SK-N-SH treated with all-trans-retinoic acid at 6 μM for 48 hours (cell line): ENCODE measurements at regions not wholly inside any gene's neighbourhood (a gene's known extent, or its start where the extent isn't known, plus 50 kb on each side); places are given as distances from the start of the nearest gene placed in this dataset.

Experiments
- ATAC-seq: fragments of 200-7000 bp; cut with Tn5 transposase; 3 replicates; pipeline ENCODE4 v1.9.1; 2020; ENCODE audit warnings: mild to moderate bottlenecking, moderate library complexity
- ARNTL ChIP-seq: fragments of 450-650 bp; formaldehyde crosslinking; IDR thresholded peaks from 2 replicates; pipeline ENCODE4 v1.5.0; 2020; ENCODE audit warnings: low read depth, mild to moderate bottlenecking, moderate library complexity, borderline replicate concordance
- BACH2 ChIP-seq: fragments of 250-450 bp; sonication (Bioruptor Pico); IDR thresholded peaks from 2 replicates; pipeline ENCODE4 v1.9.0; 2021; ENCODE audit warnings: mild to moderate bottlenecking, borderline replicate concordance
- CSDC2 ChIP-seq: fragments of 250-450 bp; sonication (Bioruptor Pico); IDR thresholded peaks from 2 replicates; pipeline ENCODE4 v1.5.0; 2020; ENCODE audit warnings: mild to moderate bottlenecking, moderate library complexity
- ESRRG ChIP-seq: fragments of 250-450 bp; sonication (Bioruptor Pico); IDR thresholded peaks from 2 replicates; pipeline ENCODE4 v1.6.1; 2021; ENCODE audit warnings: mild to moderate bottlenecking
- GLIS3 ChIP-seq: fragments of 250-450 bp; sonication (Bioruptor Pico); IDR thresholded peaks from 2 replicates; pipeline ENCODE4 v1.5.0; 2020; ENCODE audit warnings: mild to moderate bottlenecking, moderate library complexity
- ISL1 ChIP-seq: fragments of 250-450 bp; sonication (Bioruptor Pico); IDR thresholded peaks from 2 replicates; pipeline ENCODE4 v2.1.2; 2022; ENCODE audit warnings: mild to moderate bottlenecking, moderate library complexity
- OSR1 ChIP-seq: fragments of 250-450 bp; sonication (Bioruptor Pico); IDR thresholded peaks from 2 replicates; pipeline ENCODE4 v1.8.0; 2022; ENCODE audit warnings: moderate library complexity, mild to moderate bottlenecking, inconsistent platforms
- PPARA ChIP-seq: fragments of 250-450 bp; sonication (Bioruptor Pico); IDR thresholded peaks from 2 replicates; pipeline ENCODE4 v1.5.0; 2020; ENCODE audit warnings: mild to moderate bottlenecking, borderline replicate concordance
- RARB ChIP-seq: fragments of 250-450 bp; sonication (Bioruptor Pico); IDR thresholded peaks from 2 replicates; pipeline ENCODE4 v1.8.0; 2021; ENCODE audit warnings: mild to moderate bottlenecking, moderate library complexity
- SNAI2 ChIP-seq: fragments of 250-450 bp; sonication (Bioruptor Pico); IDR thresholded peaks from 2 replicates; pipeline ENCODE4 v1.5.0; 2020; ENCODE audit warnings: mild to moderate bottlenecking, moderate library complexity
- TCF4 ChIP-seq: fragments of 250-450 bp; sonication (Bioruptor Pico); IDR thresholded peaks from 2 replicates; pipeline ENCODE4 v1.8.0; 2021; ENCODE audit warnings: mild to moderate bottlenecking, moderate library complexity, borderline replicate concordance
- TOX ChIP-seq: fragments of 250-450 bp; sonication (Bioruptor Pico); IDR thresholded peaks from 2 replicates; pipeline ENCODE4 v1.8.0; 2021; ENCODE audit warnings: mild to moderate bottlenecking, moderate library complexity, borderline replicate concordance
- ZC3H10 ChIP-seq: fragments of 250-450 bp; sonication (Bioruptor Pico); IDR thresholded peaks from 2 replicates; pipeline ENCODE4 v1.5.1; 2021; ENCODE audit warnings: mild to moderate bottlenecking, moderate library complexity
- ZFP3 ChIP-seq: fragments of 250-450 bp; sonication (Bioruptor Pico); IDR thresholded peaks from 2 replicates; pipeline ENCODE4 v1.5.0; 2020; ENCODE audit warnings: mild to moderate bottlenecking, moderate library complexity
- ZFP30 ChIP-seq: fragments of 450-650 bp; formaldehyde crosslinking; IDR thresholded peaks from 2 replicates; pipeline ENCODE4 v1.5.0; 2022; ENCODE audit warnings: mild to moderate bottlenecking, moderate library complexity
- ZNF565 ChIP-seq: fragments of 450-650 bp; formaldehyde crosslinking; conservative IDR thresholded peaks from 2 replicates; pipeline ENCODE4 v1.5.0; 2020; ENCODE audit warnings: low read depth, mild to moderate bottlenecking, moderate library complexity
- ZNF70 ChIP-seq: fragments of 450-650 bp; formaldehyde crosslinking; IDR thresholded peaks from 2 replicates; pipeline ENCODE4 v1.5.0; 2020; ENCODE audit warnings: mild to moderate bottlenecking, moderate library complexity
- ZNF8 ChIP-seq: fragments of 450-650 bp; formaldehyde crosslinking; IDR thresholded peaks from 2 replicates; pipeline ENCODE4 v1.5.0; 2020; ENCODE audit warnings: mild to moderate bottlenecking, moderate library complexity
- TF ChIP-seq, protein P1 (sequence below): fragments of 250-450 bp; sonication (Bioruptor Pico); IDR thresholded peaks from 2 replicates; pipeline ENCODE4 v1.5.0; 2020; ENCODE audit warnings: mild to moderate bottlenecking, moderate library complexity
- TF ChIP-seq, protein P2 (sequence below): fragments of 250-450 bp; sonication (Bioruptor Pico); IDR thresholded peaks from 2 replicates; pipeline ENCODE4 v1.8.0; 2021; ENCODE audit warnings: low read depth, mild to moderate bottlenecking, moderate library complexity, borderline replicate concordance
- TF ChIP-seq, protein P3 (sequence below): fragments of 250-450 bp; sonication (Bioruptor Pico); IDR thresholded peaks from 2 replicates; pipeline ENCODE4 v1.5.1; 2020; ENCODE audit warnings: low read depth, mild to moderate bottlenecking, moderate library complexity
- TF ChIP-seq, protein P4 (sequence below): fragments of 250-450 bp; sonication (Bioruptor Pico); IDR thresholded peaks from 2 replicates; pipeline ENCODE4 v1.8.0; 2020; ENCODE audit warnings: mild to moderate bottlenecking, moderate library complexity, borderline replicate concordance

DNA sequence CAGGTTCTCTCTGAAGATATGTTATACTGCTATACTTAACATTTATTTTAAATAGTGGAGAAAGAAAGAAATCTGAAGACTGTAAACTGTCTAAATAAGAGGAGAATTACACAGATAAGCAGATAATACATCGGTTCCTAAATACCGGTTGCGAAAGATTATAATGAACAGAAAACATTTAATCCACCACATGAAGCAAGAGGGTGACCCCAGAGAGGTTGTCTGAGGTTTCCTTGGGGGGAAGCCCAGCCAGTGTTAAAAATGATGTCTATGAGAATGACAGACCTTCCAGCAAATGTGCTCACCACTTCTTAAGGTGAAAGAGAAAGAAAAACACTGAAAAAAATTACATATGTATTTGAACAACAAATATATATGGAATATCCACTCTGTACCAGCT is 356.4 kb upstream of the KAZN start:
- ATAC-seq: no peak
- TF ChIP-seq OSR1 (CRISPR knock-in tag) (no peak), ISL1 (CRISPR knock-in tag) (no peak), SNAI2 (no peak), TCF4 (no peak), ARNTL (CRISPR knock-in tag) (no peak)
- TF ChIP-seq, protein P1, sequence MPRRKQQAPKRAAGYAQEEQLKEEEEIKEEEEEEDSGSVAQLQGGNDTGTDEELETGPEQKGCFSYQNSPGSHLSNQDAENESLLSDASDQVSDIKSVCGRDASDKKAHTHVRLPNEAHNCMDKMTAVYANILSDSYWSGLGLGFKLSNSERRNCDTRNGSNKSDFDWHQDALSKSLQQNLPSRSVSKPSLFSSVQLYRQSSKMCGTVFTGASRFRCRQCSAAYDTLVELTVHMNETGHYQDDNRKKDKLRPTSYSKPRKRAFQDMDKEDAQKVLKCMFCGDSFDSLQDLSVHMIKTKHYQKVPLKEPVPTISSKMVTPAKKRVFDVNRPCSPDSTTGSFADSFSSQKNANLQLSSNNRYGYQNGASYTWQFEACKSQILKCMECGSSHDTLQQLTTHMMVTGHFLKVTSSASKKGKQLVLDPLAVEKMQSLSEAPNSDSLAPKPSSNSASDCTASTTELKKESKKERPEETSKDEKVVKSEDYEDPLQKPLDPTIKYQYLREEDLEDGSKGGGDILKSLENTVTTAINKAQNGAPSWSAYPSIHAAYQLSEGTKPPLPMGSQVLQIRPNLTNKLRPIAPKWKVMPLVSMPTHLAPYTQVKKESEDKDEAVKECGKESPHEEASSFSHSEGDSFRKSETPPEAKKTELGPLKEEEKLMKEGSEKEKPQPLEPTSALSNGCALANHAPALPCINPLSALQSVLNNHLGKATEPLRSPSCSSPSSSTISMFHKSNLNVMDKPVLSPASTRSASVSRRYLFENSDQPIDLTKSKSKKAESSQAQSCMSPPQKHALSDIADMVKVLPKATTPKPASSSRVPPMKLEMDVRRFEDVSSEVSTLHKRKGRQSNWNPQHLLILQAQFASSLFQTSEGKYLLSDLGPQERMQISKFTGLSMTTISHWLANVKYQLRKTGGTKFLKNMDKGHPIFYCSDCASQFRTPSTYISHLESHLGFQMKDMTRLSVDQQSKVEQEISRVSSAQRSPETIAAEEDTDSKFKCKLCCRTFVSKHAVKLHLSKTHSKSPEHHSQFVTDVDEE (CRISPR knock-in tag): no peak

DNA sequence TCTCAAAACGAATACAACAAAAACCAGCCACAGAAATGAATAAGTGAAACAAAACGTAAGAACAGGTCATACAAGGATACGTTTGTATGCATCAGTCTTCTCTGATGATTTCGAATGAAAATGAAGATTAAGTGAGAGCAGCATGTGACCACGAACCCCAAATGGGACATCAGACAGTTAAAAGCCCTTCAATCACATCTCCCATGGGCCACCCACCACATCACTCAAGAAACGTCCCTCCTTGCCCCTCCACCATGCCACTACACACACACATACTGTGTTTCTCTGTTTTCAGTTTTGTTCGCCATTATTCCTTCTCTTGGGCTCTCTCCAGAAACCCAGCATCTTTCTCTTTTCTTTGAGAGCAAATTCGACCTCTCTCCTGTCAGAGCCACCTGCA is 355.6 kb upstream of the KAZN start:
- TF ChIP-seq CSDC2 (CRISPR knock-in tag): no peak
- TF ChIP-seq ZC3H10 (CRISPR knock-in tag): no peak
- TF ChIP-seq ARNTL (CRISPR knock-in tag): no peak
- TF ChIP-seq SNAI2: no peak
- TF ChIP-seq ISL1 (CRISPR knock-in tag): no peak
- no peak for TF ChIP-seq PPARA (CRISPR knock-in tag)
- TF ChIP-seq TCF4: no peak
- TF ChIP-seq ZFP3: no peak
- no peak for TF ChIP-seq TOX (CRISPR knock-in tag)
- TF ChIP-seq BACH2 (CRISPR knock-in tag): no peak
- TF ChIP-seq OSR1 (CRISPR knock-in tag): no peak
- no peak for TF ChIP-seq GLIS3 (CRISPR knock-in tag)
- no peak for TF ChIP-seq ZNF8 (CRISPR knock-in tag)
- TF ChIP-seq ZFP30 (CRISPR knock-in tag): no peak
- TF ChIP-seq, protein P2, sequence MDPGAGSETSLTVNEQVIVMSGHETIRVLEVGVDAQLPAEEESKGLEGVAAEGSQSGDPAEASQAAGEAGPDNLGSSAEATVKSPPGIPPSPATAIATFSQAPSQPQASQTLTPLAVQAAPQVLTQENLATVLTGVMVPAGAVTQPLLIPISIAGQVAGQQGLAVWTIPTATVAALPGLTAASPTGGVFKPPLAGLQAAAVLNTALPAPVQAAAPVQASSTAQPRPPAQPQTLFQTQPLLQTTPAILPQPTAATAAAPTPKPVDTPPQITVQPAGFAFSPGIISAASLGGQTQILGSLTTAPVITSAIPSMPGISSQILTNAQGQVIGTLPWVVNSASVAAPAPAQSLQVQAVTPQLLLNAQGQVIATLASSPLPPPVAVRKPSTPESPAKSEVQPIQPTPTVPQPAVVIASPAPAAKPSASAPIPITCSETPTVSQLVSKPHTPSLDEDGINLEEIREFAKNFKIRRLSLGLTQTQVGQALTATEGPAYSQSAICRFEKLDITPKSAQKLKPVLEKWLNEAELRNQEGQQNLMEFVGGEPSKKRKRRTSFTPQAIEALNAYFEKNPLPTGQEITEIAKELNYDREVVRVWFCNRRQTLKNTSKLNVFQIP (CRISPR knock-in tag): no peak
- no peak for TF ChIP-seq ESRRG (CRISPR knock-in tag)
- no peak for TF ChIP-seq RARB (CRISPR knock-in tag)
- ATAC-seq: no peak

DNA sequence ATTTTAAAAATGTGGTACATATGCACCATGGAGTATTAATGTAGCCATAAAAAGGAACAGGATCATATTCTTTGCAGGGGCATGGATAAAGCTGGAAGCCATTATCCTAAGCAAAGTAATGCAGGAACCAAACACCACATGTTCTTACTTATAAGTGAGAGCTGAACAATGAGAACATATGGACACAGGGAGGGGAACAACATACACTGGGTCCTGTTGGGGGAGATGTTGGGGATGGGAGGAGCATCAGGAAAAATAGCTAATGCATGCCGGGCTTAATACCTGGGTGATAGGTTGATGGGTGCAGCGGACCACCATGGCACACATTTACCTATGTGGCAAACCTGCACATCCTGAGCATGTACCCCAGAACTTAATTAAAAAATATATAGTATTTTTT is 352.5 kb upstream of the KAZN start:
- no peak for TF ChIP-seq SNAI2
- no peak for TF ChIP-seq ZNF565 (CRISPR knock-in tag)
- no peak for TF ChIP-seq ZNF70 (CRISPR knock-in tag)
- TF ChIP-seq TOX (CRISPR knock-in tag): no peak
- no peak for TF ChIP-seq TCF4
- TF ChIP-seq ESRRG (CRISPR knock-in tag): no peak
- TF ChIP-seq BACH2 (CRISPR knock-in tag): no peak
- no peak for TF ChIP-seq ZFP30 (CRISPR knock-in tag)
- no peak for TF ChIP-seq GLIS3 (CRISPR knock-in tag)
- TF ChIP-seq, protein P3, sequence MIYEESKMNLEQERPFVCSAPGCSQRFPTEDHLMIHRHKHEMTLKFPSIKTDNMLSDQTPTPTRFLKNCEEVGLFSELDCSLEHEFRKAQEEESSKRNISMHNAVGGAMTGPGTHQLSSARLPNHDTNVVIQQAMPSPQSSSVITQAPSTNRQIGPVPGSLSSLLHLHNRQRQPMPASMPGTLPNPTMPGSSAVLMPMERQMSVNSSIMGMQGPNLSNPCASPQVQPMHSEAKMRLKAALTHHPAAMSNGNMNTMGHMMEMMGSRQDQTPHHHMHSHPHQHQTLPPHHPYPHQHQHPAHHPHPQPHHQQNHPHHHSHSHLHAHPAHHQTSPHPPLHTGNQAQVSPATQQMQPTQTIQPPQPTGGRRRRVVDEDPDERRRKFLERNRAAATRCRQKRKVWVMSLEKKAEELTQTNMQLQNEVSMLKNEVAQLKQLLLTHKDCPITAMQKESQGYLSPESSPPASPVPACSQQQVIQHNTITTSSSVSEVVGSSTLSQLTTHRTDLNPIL: no peak
- no peak for TF ChIP-seq PPARA (CRISPR knock-in tag)
- TF ChIP-seq ZFP3: no peak
- TF ChIP-seq, protein P4, sequence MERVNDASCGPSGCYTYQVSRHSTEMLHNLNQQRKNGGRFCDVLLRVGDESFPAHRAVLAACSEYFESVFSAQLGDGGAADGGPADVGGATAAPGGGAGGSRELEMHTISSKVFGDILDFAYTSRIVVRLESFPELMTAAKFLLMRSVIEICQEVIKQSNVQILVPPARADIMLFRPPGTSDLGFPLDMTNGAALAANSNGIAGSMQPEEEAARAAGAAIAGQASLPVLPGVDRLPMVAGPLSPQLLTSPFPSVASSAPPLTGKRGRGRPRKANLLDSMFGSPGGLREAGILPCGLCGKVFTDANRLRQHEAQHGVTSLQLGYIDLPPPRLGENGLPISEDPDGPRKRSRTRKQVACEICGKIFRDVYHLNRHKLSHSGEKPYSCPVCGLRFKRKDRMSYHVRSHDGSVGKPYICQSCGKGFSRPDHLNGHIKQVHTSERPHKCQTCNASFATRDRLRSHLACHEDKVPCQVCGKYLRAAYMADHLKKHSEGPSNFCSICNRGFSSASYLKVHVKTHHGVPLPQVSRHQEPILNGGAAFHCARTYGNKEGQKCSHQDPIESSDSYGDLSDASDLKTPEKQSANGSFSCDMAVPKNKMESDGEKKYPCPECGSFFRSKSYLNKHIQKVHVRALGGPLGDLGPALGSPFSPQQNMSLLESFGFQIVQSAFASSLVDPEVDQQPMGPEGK (CRISPR knock-in tag): no peak
- TF ChIP-seq RARB (CRISPR knock-in tag): no peak
- no peak for ATAC-seq

DNA sequence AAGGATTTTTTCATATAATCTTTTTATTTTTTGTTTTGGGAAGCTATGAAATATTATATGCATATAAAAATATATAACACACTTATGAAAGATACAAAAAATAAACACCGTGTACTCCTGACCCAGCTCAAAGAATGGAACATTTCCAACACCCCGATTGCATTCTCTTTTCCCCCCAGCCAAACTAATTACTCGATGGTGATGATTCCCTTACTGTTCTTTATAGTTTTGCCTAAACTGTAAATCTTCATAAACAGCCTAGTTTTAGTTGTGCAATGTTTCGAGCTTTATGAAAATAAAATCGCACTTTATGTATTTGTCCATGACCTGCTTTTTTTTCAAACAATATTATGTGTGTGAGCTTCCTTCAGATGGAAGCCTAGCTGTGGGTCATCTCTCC is 352.0 kb upstream of the KAZN start:
- ATAC-seq: no peak
- no peak for TF ChIP-seq OSR1 (CRISPR knock-in tag)
